Brain microvascular endothelial cell (primary cell): ENCODE measurements at regions not wholly inside any gene's neighbourhood (a gene's known extent, or its start where the extent isn't known, plus 50 kb on each side); places are given as distances from the start of the nearest gene placed in this dataset.

Experiments
- DNase-seq: peaks from one replicate; pipeline ENCODE4 v3.0.0-alpha.2; 2020
- H3K27ac ChIP-seq: fragments of 250-450 bp; sonication (Bioruptor Pico); 2 replicates; pipeline ENCODE4 v1.5.1; 2020; ENCODE audit warnings: mild to moderate bottlenecking, moderate library complexity
- H3K27me3 ChIP-seq: fragments of 250-450 bp; sonication (Bioruptor Pico); replicated peaks from 2 replicates; pipeline ENCODE4 v1.5.1; 2020; ENCODE audit warnings: mild to moderate bottlenecking
- H3K36me3 ChIP-seq: fragments of 250-450 bp; sonication (Bioruptor Pico); replicated peaks from 2 replicates; pipeline ENCODE4 v1.5.1; 2020; ENCODE audit warnings: mild to moderate bottlenecking
- H3K4me3 ChIP-seq: 2 replicates; pipeline ENCODE4 v1.5.1; 2011; ENCODE audit warnings: low read depth, mild to moderate bottlenecking, control low read depth, low read length, moderate library complexity
- in situ Hi-C: cut with HindIII; loops from 2 replicates; pipeline ENCODE4 v1.10.0; 2017; ENCODE audit warnings: low sequenced_read_pairs, low pct_ligation_motif_present
- TF ChIP-seq, protein P1 (sequence below): IDR thresholded peaks from 2 replicates; pipeline ENCODE4 v1.5.1; 2011; ENCODE audit warnings: low read depth, mild to moderate bottlenecking, moderate library complexity, low read length, control low read depth, inconsistent platforms; ENCODE audit errors: missing control alignments

DNA sequence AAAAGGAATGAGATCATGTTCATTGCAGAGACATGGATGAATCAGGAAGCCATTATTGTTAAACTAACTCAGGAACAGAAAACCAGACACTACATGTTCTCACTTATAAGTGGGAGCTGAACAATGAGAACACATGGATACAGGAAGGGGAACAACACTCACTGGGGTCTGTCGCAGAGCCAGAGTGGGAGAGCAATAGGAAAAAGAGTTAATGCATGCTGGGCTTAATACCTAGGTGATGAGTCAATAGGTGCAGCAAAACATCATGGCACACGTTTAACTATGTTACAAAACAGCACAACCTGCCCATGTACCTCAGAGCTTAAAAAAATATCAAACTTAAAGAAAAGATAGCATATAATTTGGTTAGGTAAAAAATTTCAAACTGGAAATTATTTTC lies 281.4 kb downstream of the PABPC4L start:
- in situ Hi-C loops: no loop called here
- Histone ChIP-seq H3K27me3 (no peaks in the 10 kb centered on the region), H3K36me3 (no peaks in the 10 kb centered on the region), H3K27ac (no peak overlapping the region), H3K4me3 (no peak overlapping the region)
- TF ChIP-seq, protein P1, sequence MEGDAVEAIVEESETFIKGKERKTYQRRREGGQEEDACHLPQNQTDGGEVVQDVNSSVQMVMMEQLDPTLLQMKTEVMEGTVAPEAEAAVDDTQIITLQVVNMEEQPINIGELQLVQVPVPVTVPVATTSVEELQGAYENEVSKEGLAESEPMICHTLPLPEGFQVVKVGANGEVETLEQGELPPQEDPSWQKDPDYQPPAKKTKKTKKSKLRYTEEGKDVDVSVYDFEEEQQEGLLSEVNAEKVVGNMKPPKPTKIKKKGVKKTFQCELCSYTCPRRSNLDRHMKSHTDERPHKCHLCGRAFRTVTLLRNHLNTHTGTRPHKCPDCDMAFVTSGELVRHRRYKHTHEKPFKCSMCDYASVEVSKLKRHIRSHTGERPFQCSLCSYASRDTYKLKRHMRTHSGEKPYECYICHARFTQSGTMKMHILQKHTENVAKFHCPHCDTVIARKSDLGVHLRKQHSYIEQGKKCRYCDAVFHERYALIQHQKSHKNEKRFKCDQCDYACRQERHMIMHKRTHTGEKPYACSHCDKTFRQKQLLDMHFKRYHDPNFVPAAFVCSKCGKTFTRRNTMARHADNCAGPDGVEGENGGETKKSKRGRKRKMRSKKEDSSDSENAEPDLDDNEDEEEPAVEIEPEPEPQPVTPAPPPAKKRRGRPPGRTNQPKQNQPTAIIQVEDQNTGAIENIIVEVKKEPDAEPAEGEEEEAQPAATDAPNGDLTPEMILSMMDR: no peak
- no peak for DNase-seq

DNA sequence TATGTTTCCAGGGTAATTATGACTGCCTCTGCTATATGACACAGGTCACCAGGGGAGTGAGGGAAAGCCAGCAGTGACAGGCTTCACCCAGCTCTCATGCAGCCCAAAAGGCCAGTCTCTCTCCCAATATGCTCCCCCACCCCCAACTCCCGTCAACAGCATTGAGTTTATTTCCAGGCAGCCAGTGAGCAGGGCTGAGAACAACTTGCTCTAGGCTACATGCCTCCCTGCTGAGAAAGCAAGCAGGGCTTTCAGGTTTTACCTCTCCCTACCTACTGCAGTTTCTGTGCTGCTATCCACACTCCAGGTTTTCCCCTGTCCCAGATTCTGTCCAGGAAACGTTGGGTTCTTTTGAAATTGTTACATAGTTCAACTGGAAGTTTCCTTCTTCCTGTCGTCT lies 291.4 kb downstream of the PABPC4L start:
- no peaks in the 10 kb centered on the region for H3K27me3 ChIP-seq
- no peaks in the 10 kb centered on the region for H3K36me3 ChIP-seq
- in situ Hi-C loops: no loop called here
- DNase-seq: no peak
- no peak overlapping the region for H3K27ac ChIP-seq
- TF ChIP-seq, protein P1: no peak
- H3K4me3 ChIP-seq: no peak overlapping the region

DNA sequence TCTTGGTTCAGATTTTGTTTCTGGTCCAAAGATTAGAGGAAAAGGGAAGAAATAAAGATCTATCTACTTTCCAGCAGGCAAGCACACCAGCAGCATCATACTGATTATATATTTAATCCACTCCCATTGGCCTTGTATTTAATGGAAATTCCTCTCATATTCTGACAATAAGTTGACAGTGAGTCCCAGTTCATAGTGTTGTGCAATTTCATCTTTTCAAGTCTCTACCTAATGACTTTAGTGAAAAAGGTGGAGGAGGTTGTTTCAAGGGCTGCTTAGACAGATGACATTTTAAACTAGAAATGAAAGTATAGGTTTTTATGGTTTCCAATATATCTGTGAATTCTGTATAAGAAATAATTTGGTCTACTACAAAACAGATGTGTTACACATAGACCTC lies 298.6 kb downstream of the PABPC4L start:
- DNase-seq: no peak
- in situ Hi-C loops: no loop called here
- Histone ChIP-seq H3K27ac (no peak overlapping the region), H3K36me3 (no peaks in the 10 kb centered on the region), H3K4me3 (no peak overlapping the region), H3K27me3 (no peaks in the 10 kb centered on the region)
- TF ChIP-seq, protein P1: no peak

DNA sequence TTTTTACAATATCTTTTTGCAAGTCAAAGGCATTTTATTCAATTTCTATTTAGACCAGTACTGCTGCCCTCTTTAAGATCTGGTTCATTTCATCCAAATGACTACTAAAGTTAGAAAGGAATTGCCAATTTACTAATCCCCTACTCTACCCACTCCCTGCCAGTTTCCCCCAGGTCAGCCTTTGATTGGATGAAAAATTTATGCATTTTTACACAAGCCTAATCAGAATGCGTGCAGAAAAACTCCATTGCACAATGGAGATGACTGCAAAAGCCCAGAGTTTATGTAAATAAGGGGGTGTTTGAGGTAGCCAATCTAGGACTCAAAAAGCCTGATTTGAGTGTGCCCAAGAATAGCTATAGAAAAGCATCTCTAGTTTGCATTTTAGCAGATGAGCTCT lies 310.6 kb downstream of the PABPC4L start:
- H3K27me3 ChIP-seq: no peaks in the 10 kb centered on the region
- TF ChIP-seq, protein P1: no peak
- H3K27ac ChIP-seq: no peak overlapping the region
- H3K4me3 ChIP-seq: no peak overlapping the region
- no peak for DNase-seq
- no peaks in the 10 kb centered on the region for H3K36me3 ChIP-seq
- in situ Hi-C loops: no loop called here

DNA sequence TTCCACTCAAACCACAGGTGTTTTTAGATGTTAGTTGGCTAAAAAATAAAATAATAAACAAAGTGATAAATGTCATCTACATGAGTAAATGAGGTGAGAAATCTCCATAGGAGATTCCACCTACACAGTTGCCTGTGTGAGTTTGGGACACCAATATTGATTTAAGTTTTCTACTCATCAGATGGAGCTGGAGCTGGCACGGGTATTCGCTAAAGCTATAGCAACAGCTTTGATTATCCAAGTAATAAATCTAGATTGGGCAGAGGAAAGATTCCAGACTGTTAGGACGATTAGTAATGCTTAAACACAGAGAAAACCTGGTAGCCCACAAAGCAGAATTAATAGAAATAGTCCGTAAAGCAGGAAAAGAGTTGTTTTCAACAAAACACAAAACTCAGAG lies 313.9 kb downstream of the PABPC4L start:
- no peaks in the 10 kb centered on the region for H3K36me3 ChIP-seq
- H3K27me3 ChIP-seq: no peaks in the 10 kb centered on the region
- H3K4me3 ChIP-seq: no peak overlapping the region
- TF ChIP-seq, protein P1: no peak
- in situ Hi-C loops: no loop called here
- no peak for DNase-seq
- H3K27ac ChIP-seq: no peak overlapping the region

DNA sequence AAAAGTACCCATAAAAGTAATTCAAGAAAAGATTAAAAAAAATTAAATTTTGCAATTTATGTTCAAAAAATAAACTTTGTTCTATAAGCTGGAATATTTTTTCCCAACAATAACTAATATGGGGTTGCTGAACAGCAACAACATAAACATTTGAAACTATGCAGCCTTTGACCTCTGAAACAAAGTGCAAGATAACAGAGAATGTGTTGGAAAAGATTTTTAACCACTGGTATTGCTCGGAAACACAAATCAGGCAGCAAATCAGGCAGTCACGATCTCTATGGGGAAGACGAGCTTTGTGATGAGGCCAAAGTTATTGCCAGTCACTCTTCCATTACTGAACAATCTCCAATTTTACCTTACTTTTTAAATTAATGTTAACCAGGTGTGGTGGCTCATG lies 332.1 kb downstream of the PABPC4L start:
- Histone ChIP-seq H3K36me3 (no peaks in the 10 kb centered on the region), H3K27ac (no peak overlapping the region), H3K4me3 (no peak overlapping the region), H3K27me3 (no peaks in the 10 kb centered on the region)
- in situ Hi-C loops: no loop called here
- DNase-seq: peak; percentile 53
- TF ChIP-seq, protein P1: no peak
